ENCODE measurements at regions not wholly inside any gene's neighbourhood (a gene's known extent, or its start where the extent isn't known, plus 50 kb on each side); places are given as distances from the start of the nearest gene placed in this dataset.

GRCh38 chr4:127523369-127523768, 109.4 kb upstream of the INTU start:
- no peak for TF ChIP-seq CTCF (IDR thresholded peaks at IDR 0.05; ENCODE audit: low read depth, low read length, missing input control)
- TF ChIP-seq HNF4G (IDR thresholded peaks at IDR 0.05) = no peak
- TF ChIP-seq MAX (IDR thresholded peaks at IDR 0.05) = no peak
- no peak for TF ChIP-seq ATF3 (IDR thresholded peaks at IDR 0.05)
- TF ChIP-seq GABPA (IDR thresholded peaks at IDR 0.05 in 1 of 2, conservative IDR thresholded peaks at IDR 0.05 in 1 of 2) = no peak
- no peak for TF ChIP-seq TAF1 (conservative IDR thresholded peaks at IDR 0.05)
- TF ChIP-seq RAD21 (IDR thresholded peaks at IDR 0.05) = no peak
